Islet precursor cell (in vitro differentiated cells): ENCODE measurements at regions not wholly inside any gene's neighbourhood (a gene's known extent, or its start where the extent isn't known, plus 50 kb on each side); places are given as distances from the start of the nearest gene placed in this dataset.
A peak's percentile ranks its signal among the peaks of the same experiment; 100 is the strongest.

Source experiments
- DNase-seq: peaks from one replicate; pipeline ENCODE4 v3.0.0-alpha.2; 2018

GRCh38 chr14:104373055-104373854 lies 206.3 kb upstream of the C14orf180 start:
- DNase-seq, result no peak

- DNase-seq, result no peak
Observed at GRCh38 chr14:104373855-104374717, 205.5 kb upstream of the C14orf180 start.

GRCh38 chr14:104374718-104375080 lies 204.9 kb upstream of the C14orf180 start:
- no peak for DNase-seq

- no peak for DNase-seq
Observed at GRCh38 chr14:104375551-104376201, 203.9 kb upstream of the C14orf180 start.

- DNase-seq, result no peak
Observed at GRCh38 chr14:104376202-104377140, 203.1 kb upstream of the C14orf180 start.

GRCh38 chr14:104377256-104377655 lies 202.3 kb upstream of the C14orf180 start:
- DNase-seq, result no peak

GRCh38 chr14:104378698-104379113 lies 200.9 kb upstream of the C14orf180 start:
- no peak for DNase-seq

GRCh38 chr14:104382361-104383087 lies 197.0 kb upstream of the C14orf180 start:
- no peak for DNase-seq

- DNase-seq, result no peak
Observed at GRCh38 chr14:104383088-104383995, 196.2 kb upstream of the C14orf180 start.

- no peak for DNase-seq
Observed at GRCh38 chr14:104383996-104384775, 195.4 kb upstream of the C14orf180 start.

- no peak for DNase-seq
Observed at GRCh38 chr14:104384776-104385071, 194.8 kb upstream of the C14orf180 start.

- DNase-seq, result no peak
Observed at GRCh38 chr14:104385111-104385510, 194.5 kb upstream of the C14orf180 start.

- DNase-seq, result no peak
Observed at GRCh38 chr14:104385531-104386101, 193.9 kb upstream of the C14orf180 start.

GRCh38 chr14:104386151-104386841 lies 193.3 kb upstream of the C14orf180 start:
- DNase-seq, result peak; percentile 45

- peak; percentile 41 for DNase-seq
Observed at GRCh38 chr14:104387022-104388010, 192.2 kb upstream of the C14orf180 start.

- DNase-seq, result no peak
Observed at GRCh38 chr14:104388011-104388521, 191.5 kb upstream of the C14orf180 start.
